PFSK-1 (cell line): ENCODE measurements at regions not wholly inside any gene's neighbourhood (a gene's known extent, or its start where the extent isn't known, plus 50 kb on each side); places are given as distances from the start of the nearest gene placed in this dataset.

Experiments
- FOXP2 ChIP-seq: optimal IDR thresholded peaks from 2 replicates; pipeline ENCODE3; 2011; ENCODE audit warnings: borderline replicate concordance, control low read depth, inconsistent platforms; ENCODE audit not compliant: insufficient read depth; ENCODE audit errors: extremely low read length, extremely low read depth
- POLR2AphosphoS5 ChIP-seq: IDR thresholded peaks from 2 replicates; pipeline ENCODE4 v1.6.1; 2012; ENCODE audit warnings: low read depth, mild to moderate bottlenecking, control low read depth, low read length, moderate library complexity
- REST ChIP-seq, 2 experiments: IDR thresholded peaks; 2 replicates each; pipeline versions ENCODE4 v1.6.1 to v1.8.0; 2011 to 2012; ENCODE audit warnings: low read depth in 2 of 2, low read length in 2 of 2, control low read depth in 1 of 2, inconsistent platforms in 1 of 2, mild to moderate bottlenecking in 1 of 2, moderate library complexity in 1 of 2; ENCODE audit not compliant: insufficient read depth in 1 of 2
- TAF1 ChIP-seq: IDR thresholded peaks from 2 replicates; pipeline ENCODE4 v1.6.1; 2012; ENCODE audit warnings: low read length, control low read depth, borderline replicate concordance; ENCODE audit not compliant: insufficient read depth

- TF ChIP-seq TAF1 (no peak), POLR2AphosphoS5 (no peak), REST (IDR thresholded peaks at IDR 0.05; ENCODE audit: insufficient read depth in 1 of 2, low read depth in 2 of 2, low read length in 2 of 2) (no peak), FOXP2 (no peak)
Observed at GRCh38 chr16:65373097-65373496, 251.2 kb upstream of the CDH11 start.
